ENCODE measurements at regions not wholly inside any gene's neighbourhood (a gene's known extent, or its start where the extent isn't known, plus 50 kb on each side); places are given as distances from the start of the nearest gene placed in this dataset.

GRCh38 chr5:74363603-74364205 lies 276.8 kb downstream of the ENC1 start:
- H3K4me3 ChIP-seq, result no peak overlapping the region
- no peak overlapping the region for H3K27ac ChIP-seq
- DNase-seq, result no peak
- H3K36me3 ChIP-seq, result no peaks in the 10 kb centered on the region
- WGBS, 3 donors, result 94 to 98% (median 95%) methylated on average over 6 to 7 of the region's 7 CpGs
- TF ChIP-seq POLR2A (IDR thresholded peaks at IDR 0.05) (no peak), EP300 (IDR thresholded peaks at IDR 0.05) (no peak), CTCF (IDR thresholded peaks at IDR 0.05) (no peak)
- no peaks in the 10 kb centered on the region for H3K27me3 ChIP-seq
- no peaks in the 10 kb centered on the region for H3K9me3 ChIP-seq
- H3K4me1 ChIP-seq (ENCODE audit: insufficient read depth), result peaks cover 8% of the 10 kb centered on the region
- intact Hi-C loops (cut with DNase I), result no loop called here

- TF ChIP-seq POLR2A (IDR thresholded peaks at IDR 0.05) (no peak), EP300 (IDR thresholded peaks at IDR 0.05) (no peak), CTCF (IDR thresholded peaks at IDR 0.05) (no peak)
- no peaks in the 10 kb centered on the region for H3K36me3 ChIP-seq
- no peak for DNase-seq
- WGBS, 3 donors, result 88 to 89% (median 89%) methylated on average over 13 of the region's 13 CpGs
- peaks cover 8% of the 10 kb centered on the region for H3K4me1 ChIP-seq (ENCODE audit: insufficient read depth)
- H3K27ac ChIP-seq, result no peak overlapping the region
- H3K27me3 ChIP-seq, result no peaks in the 10 kb centered on the region
- no peaks in the 10 kb centered on the region for H3K9me3 ChIP-seq
- intact Hi-C loops (cut with DNase I), result no loop called here
- no peak overlapping the region for H3K4me3 ChIP-seq
Measured at GRCh38 chr5:74361406-74362358, 278.8 kb downstream of the ENC1 start.

GRCh38 chr5:74360535-74361210 lies 279.9 kb downstream of the ENC1 start:
- peaks cover 8% of the 10 kb centered on the region for H3K4me1 ChIP-seq (ENCODE audit: insufficient read depth)
- no peak for TF ChIP-seq POLR2A (IDR thresholded peaks at IDR 0.05)
- H3K4me3 ChIP-seq, result no peak overlapping the region
- 18 to 30% (median 22%) methylated on average over 7 of the region's 7 CpGs for WGBS, 3 donors
- no peak overlapping the region for H3K27ac ChIP-seq
- H3K36me3 ChIP-seq, result no peaks in the 10 kb centered on the region
- intact Hi-C loops (cut with DNase I), result no loop called here
- H3K9me3 ChIP-seq, result no peaks in the 10 kb centered on the region
- DNase-seq, result peak in 1 of 5 donors; percentile 42
- H3K27me3 ChIP-seq, result no peaks in the 10 kb centered on the region

- WGBS, 3 donors, result 54 to 70% (median 58%) methylated on average over 5 of the region's 5 CpGs
- intact Hi-C loops (cut with DNase I), result no loop called here
- H3K27ac ChIP-seq, result no peak overlapping the region
Measured at GRCh38 chr5:74357827-74358226, 282.7 kb downstream of the ENC1 start.

More at GRCh38 chr5:74357827-74358226, 282.7 kb downstream of the ENC1 start:
- no peak for TF ChIP-seq CTCF (IDR thresholded peaks at IDR 0.05)
- TF ChIP-seq POLR2A (IDR thresholded peaks at IDR 0.05), result no peak
- no peak for TF ChIP-seq EP300 (IDR thresholded peaks at IDR 0.05)
- Histone ChIP-seq H3K36me3 (no peaks in the 10 kb centered on the region), H3K4me1 (ENCODE audit: insufficient read depth) (peaks cover 11% of the 10 kb centered on the region), H3K27me3 (no peaks in the 10 kb centered on the region), H3K9me3 (no peaks in the 10 kb centered on the region), H3K4me3 (no peak overlapping the region)
- DNase-seq, result no peak

All from ovary (tissue), 7 donors.